Progenitor cell of endocrine pancreas (in vitro differentiated cells): ENCODE measurements at regions not wholly inside any gene's neighbourhood (a gene's known extent, or its start where the extent isn't known, plus 50 kb on each side); places are given as distances from the start of the nearest gene placed in this dataset.

Source experiments
- DNase-seq: peaks from one replicate; pipeline ENCODE4 v3.0.0; 2021; ENCODE audit warnings: low spot score; ENCODE audit not compliant: unreplicated experiment
- H3K27ac Mint-ChIP-seq: 2 replicates; pipeline ENCODE4 v1.8.0; 2021; ENCODE audit warnings: mild to moderate bottlenecking, moderate library complexity, mixed read lengths
- H3K27me3 Mint-ChIP-seq: 2 replicates; pipeline ENCODE4 v1.8.0; 2021; ENCODE audit warnings: mixed read lengths
- H3K36me3 Mint-ChIP-seq: 2 replicates; pipeline ENCODE4 v1.8.0; 2022; ENCODE audit warnings: mixed read lengths; ENCODE audit not compliant: insufficient read depth
- H3K4me1 Mint-ChIP-seq: 2 replicates; pipeline ENCODE4 v1.8.0; 2021; ENCODE audit warnings: low read depth, mixed read lengths
- H3K4me3 Mint-ChIP-seq: 2 replicates; pipeline ENCODE4 v1.8.0; 2021; ENCODE audit warnings: low read depth, mild to moderate bottlenecking, moderate library complexity, mixed read lengths
- H3K9me3 Mint-ChIP-seq: 2 replicates; pipeline ENCODE4 v1.8.0; 2021; ENCODE audit warnings: low read depth, mixed read lengths
- CTCF ChIP-seq: fragments of 200-600 bp; sonication (generic); IDR thresholded peaks from one replicate; pipeline ENCODE4 v1.5.0; 2021; ENCODE audit warnings: antibody characterized with exemption, mild to moderate bottlenecking; ENCODE audit not compliant: unreplicated experiment

GRCh38 chr20:58023781-58024180 lies 204.7 kb downstream of the ANKRD60 start:
- no peaks in the 10 kb centered on the region for H3K4me1 Mint-ChIP-seq

DNA sequence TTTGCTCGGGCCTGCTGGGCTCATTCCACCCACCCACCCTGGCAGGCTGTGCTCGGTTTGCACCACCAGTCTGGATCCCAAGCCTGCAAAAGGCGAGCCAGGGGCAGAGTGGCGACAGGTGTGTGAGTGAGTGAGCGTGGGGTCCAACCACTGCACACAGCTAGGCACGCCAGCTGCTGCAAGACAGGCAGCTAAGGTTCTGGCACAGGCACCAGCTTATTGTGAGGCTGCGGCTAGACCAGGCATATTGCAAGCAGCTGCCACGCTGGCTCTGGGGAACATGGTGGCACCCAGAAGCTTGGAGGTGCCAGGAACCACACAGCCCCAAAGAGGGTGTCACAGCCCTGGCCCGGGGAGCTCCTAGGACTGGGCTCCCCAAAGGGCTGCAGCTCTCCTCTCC lies 205.1 kb downstream of the ANKRD60 start:
- no peak overlapping the region for H3K27ac Mint-ChIP-seq
- H3K27me3 Mint-ChIP-seq = peaks cover 13% of the 10 kb centered on the region
- DNase-seq = no peak
- H3K4me1 Mint-ChIP-seq = no peaks in the 10 kb centered on the region
- H3K9me3 Mint-ChIP-seq = no peaks in the 10 kb centered on the region
- H3K36me3 Mint-ChIP-seq = no peaks in the 10 kb centered on the region
- no peak overlapping the region for H3K4me3 Mint-ChIP-seq
- no peak for TF ChIP-seq CTCF

More at GRCh38 chr20:58023781-58024180, 204.7 kb downstream of the ANKRD60 start:
- no peak for DNase-seq
- H3K27ac Mint-ChIP-seq = no peak overlapping the region
- no peak overlapping the region for H3K4me3 Mint-ChIP-seq
- no peaks in the 10 kb centered on the region for H3K9me3 Mint-ChIP-seq
- H3K27me3 Mint-ChIP-seq = peaks cover 18% of the 10 kb centered on the region
- no peaks in the 10 kb centered on the region for H3K36me3 Mint-ChIP-seq
- TF ChIP-seq CTCF = no peak

- no peaks in the 10 kb centered on the region for H3K9me3 Mint-ChIP-seq
- H3K27me3 Mint-ChIP-seq = peaks cover 10% of the 10 kb centered on the region
- H3K27ac Mint-ChIP-seq = no peak overlapping the region
- H3K4me1 Mint-ChIP-seq = no peaks in the 10 kb centered on the region
- no peaks in the 10 kb centered on the region for H3K36me3 Mint-ChIP-seq
- no peak for DNase-seq
- H3K4me3 Mint-ChIP-seq = no peak overlapping the region
- TF ChIP-seq CTCF = no peak
These were observed 205.7 kb downstream of the ANKRD60 start for GRCh38 chr20:58022711-58023110.

DNA sequence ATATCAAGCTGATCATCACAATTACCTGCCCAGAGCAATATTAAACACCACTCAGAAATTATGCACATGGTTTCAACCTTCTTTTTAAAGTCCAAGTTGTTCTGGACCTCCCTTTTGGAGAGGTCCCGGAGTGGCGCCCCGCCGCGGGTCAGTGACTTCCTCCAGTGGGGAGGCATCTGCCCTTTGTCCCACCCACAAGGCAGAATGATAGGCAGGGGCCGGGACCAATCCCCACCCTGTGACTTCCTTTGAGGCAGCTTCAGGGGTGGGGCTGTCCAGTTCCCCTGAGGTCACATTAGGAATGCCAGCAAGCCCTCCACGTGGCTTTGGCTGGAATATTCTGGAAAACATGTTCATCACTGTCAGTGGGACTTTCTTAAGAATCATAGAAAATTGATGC lies 207.0 kb downstream of the ANKRD60 start:
- Mint-ChIP-seq H3K27me3 (peaks cover 5% of the 10 kb centered on the region), H3K4me3 (no peak overlapping the region), H3K27ac (no peak overlapping the region), H3K9me3 (no peaks in the 10 kb centered on the region), H3K36me3 (no peaks in the 10 kb centered on the region), H3K4me1 (no peaks in the 10 kb centered on the region)
- DNase-seq = no peak
- no peak for TF ChIP-seq CTCF

DNA sequence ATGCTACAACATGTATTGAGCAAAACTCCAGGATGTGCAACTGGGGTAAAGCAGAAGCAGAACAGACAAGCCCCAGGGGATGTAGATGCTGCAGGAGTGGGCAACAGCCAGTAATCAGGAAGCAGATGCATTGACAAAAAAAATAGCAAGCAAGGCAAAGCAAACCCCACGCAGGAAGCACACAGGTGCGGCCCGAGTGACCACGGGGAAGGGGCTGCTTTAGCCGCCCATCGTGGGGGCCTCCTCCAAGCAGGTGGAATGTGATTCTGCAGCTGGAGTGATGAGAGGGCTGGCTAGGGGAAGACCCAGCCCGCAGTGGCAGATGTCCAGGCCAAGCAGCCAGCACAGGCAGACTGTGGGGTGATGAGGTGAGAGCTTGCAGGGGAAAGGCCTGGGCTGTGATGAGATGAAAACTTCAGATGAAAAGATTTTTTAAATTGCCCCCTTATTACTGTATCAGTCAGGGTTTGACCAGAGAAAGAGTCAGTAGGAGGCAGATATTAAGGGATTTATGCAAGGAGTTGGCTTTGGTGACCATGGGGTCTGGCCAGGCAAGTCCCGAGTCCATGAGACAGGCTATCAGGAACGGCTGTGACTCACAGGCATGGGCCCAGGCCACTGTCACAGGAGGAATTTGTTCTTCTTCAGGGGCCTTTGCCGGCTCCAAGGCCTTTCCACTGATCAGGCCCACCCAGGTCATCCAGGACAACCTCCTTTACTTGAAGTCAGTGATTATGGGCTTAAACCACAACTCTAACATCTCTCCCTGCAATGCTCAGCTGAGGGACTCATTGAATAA lies 207.6 kb downstream of the ANKRD60 start:
- H3K4me1 Mint-ChIP-seq = no peaks in the 10 kb centered on the region
- H3K36me3 Mint-ChIP-seq = no peaks in the 10 kb centered on the region
- no peak for DNase-seq
- H3K4me3 Mint-ChIP-seq = no peak overlapping the region
- no peaks in the 10 kb centered on the region for H3K9me3 Mint-ChIP-seq
- TF ChIP-seq CTCF = no peak
- H3K27ac Mint-ChIP-seq = no peak overlapping the region
- H3K27me3 Mint-ChIP-seq = peaks cover 5% of the 10 kb centered on the region
